ENCODE measurements at regions not wholly inside any gene's neighbourhood (a gene's known extent, or its start where the extent isn't known, plus 50 kb on each side); places are given as distances from the start of the nearest gene placed in this dataset.

GRCh38 chr17:71337938-71338337 is 782.9 kb upstream of the SOX9 start (continued):
- TF ChIP-seq RBBP5 (IDR thresholded peaks at IDR 0.05; ENCODE audit: borderline replicate concordance, low read depth, low read length) (no peak), CHD1 (IDR thresholded peaks at IDR 0.05; ENCODE audit: low read depth, low read length) (no peak), SP2 (IDR thresholded peaks at IDR 0.05; ENCODE audit: low read length) (no peak), CTBP2 (IDR thresholded peaks at IDR 0.05; ENCODE audit: borderline replicate concordance, insufficient read depth, insufficient read length, low read length) (no peak), BCL11A (IDR thresholded peaks at IDR 0.05; ENCODE audit: low read depth in 2 of 2, low read length in 2 of 2) (no peak)
